ENCODE measurements at regions not wholly inside any gene's neighbourhood (a gene's known extent, or its start where the extent isn't known, plus 50 kb on each side); places are given as distances from the start of the nearest gene placed in this dataset.

- TF ChIP-seq CTBP1 (IDR thresholded peaks at IDR 0.05; ENCODE audit: borderline replicate concordance) (no peak), FOXA1 (IDR thresholded peaks at IDR 0.05) (no peak), PKNOX1 (IDR thresholded peaks at IDR 0.05) (no peak)
Measured at GRCh38 chr21:43268086-43268803, 99.4 kb downstream of the CRYAA start.

Measured in HEK293T (cell line).